ENCODE measurements at regions not wholly inside any gene's neighbourhood (a gene's known extent, or its start where the extent isn't known, plus 50 kb on each side); places are given as distances from the start of the nearest gene placed in this dataset.

DNA sequence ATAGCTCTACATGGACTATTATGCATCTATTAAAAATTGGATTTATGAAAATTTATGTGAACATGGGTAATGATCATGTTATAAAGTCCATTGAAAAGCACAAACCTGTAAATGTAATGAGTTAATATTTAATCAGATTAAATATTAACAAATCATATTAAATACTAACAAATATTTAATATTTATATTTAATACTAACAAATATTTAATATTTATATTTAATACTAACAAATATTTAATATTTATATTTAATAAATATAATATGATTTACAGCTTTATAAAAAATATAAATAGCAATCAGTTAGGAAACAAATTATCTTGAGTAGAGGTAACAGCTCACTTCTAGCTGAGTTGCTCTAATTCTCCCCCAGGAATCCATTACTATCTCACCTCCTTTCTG lies 758.0 kb upstream of the USP15 start:
- TF ChIP-seq, protein P1, sequence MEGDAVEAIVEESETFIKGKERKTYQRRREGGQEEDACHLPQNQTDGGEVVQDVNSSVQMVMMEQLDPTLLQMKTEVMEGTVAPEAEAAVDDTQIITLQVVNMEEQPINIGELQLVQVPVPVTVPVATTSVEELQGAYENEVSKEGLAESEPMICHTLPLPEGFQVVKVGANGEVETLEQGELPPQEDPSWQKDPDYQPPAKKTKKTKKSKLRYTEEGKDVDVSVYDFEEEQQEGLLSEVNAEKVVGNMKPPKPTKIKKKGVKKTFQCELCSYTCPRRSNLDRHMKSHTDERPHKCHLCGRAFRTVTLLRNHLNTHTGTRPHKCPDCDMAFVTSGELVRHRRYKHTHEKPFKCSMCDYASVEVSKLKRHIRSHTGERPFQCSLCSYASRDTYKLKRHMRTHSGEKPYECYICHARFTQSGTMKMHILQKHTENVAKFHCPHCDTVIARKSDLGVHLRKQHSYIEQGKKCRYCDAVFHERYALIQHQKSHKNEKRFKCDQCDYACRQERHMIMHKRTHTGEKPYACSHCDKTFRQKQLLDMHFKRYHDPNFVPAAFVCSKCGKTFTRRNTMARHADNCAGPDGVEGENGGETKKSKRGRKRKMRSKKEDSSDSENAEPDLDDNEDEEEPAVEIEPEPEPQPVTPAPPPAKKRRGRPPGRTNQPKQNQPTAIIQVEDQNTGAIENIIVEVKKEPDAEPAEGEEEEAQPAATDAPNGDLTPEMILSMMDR (IDR thresholded peaks at IDR 0.05; ENCODE audit: low read depth, low read length), result no peak

DNA sequence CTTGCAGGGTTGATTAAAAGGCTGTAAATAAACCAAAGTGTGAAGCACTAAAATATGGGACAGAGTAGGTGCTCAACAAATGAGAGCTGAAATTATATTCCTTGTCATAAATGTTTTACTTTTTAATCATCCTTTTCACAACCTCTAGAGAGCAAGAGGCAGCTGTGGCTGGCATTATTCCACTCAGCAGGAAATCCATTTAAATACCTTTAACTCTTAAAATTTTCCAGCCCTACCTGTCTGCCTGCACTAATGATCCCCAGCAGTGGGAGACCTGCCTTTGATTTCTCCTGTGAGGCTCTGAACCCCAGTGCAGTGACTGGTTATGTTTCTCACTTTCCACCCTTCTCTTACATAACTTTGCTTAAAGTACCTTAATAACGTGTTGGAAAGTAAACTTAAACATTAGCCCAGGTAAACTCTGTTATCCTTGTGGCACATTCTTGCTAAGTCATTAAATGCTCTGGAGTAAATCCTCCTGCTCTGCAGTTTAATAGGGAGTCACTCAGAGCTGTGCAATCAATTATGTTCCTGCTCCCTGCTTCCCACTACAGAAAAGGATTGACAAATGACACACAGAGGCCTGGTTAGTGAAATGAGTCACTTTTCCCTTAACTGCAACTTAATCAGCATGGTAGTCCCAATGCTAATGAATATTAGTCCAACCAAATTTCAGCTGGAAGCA lies 755.7 kb upstream of the USP15 start:
- Histone ChIP-seq H3K4me3 (no peak overlapping the region), H3K9me3 (ENCODE audit: low read depth) (no peaks in the 10 kb centered on the region), H3K36me3 (no peaks in the 10 kb centered on the region), H3K27ac (no peak overlapping the region), H3K27me3 (no peaks in the 10 kb centered on the region), H3K4me1 (ENCODE audit: low read depth) (no peaks in the 10 kb centered on the region)
- DNase-seq (ENCODE audit: low read depth in 1 of 2, low spot score in 1 of 2), result no peak
- TF ChIP-seq, protein P1 (IDR thresholded peaks at IDR 0.05; ENCODE audit: low read depth, low read length), result no peak

More for the DNA sequence above, 758.0 kb upstream of the USP15 start:
- Histone ChIP-seq H3K4me3 (no peak overlapping the region), H3K36me3 (no peaks in the 10 kb centered on the region), H3K27ac (no peak overlapping the region), H3K9me3 (ENCODE audit: low read depth) (no peaks in the 10 kb centered on the region), H3K4me1 (ENCODE audit: low read depth) (no peaks in the 10 kb centered on the region), H3K27me3 (no peaks in the 10 kb centered on the region)
- no peak for DNase-seq (ENCODE audit: low read depth in 1 of 2, low spot score in 1 of 2)

DNA sequence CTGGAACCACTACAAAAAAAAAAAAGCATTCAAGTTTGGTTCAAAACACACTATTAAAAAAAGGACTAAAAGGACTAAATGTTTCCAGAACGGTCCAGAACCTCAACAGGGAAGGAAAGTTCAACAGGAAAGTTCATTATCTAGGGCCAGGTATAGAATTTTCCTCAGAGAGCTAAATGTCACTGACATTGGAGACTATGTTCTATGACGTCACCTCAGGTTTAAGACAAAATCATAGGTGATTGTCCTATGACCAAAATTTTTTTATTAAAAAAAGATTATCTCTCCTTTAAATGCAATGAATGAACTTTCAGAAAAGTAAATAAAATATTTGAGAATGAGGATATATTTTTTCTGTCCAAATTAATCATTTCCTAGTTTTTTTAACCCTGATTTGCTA lies 746.7 kb upstream of the USP15 start:
- DNase-seq (ENCODE audit: low read depth in 1 of 2, low spot score in 1 of 2), result no peak
- Histone ChIP-seq H3K4me3 (no peak overlapping the region), H3K36me3 (no peaks in the 10 kb centered on the region), H3K27ac (no peak overlapping the region), H3K9me3 (ENCODE audit: low read depth) (no peaks in the 10 kb centered on the region), H3K27me3 (no peaks in the 10 kb centered on the region), H3K4me1 (ENCODE audit: low read depth) (peaks cover 19% of the 10 kb centered on the region)
- TF ChIP-seq, protein P1 (IDR thresholded peaks at IDR 0.05; ENCODE audit: low read depth, low read length), result no peak

DNA sequence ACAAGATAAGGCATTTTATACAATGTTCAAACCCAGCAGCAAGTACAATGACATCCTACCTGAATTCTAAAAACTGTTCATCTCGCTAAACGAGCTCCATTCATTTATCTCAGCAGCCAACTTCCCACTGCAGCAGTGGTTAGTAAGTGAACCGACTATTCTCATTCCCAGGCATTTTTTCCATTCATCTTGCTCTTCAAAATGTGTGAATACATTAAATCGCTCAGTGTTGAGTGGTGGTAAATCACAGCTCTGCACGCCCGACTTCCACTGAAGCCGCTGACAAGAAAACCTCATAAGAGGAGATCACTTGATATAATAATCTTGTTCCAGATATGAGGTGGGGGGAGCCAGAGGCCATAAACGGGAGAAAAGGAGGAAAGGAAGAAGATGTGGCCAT lies 746.2 kb upstream of the USP15 start:
- Histone ChIP-seq H3K4me1 (ENCODE audit: low read depth) (peaks cover 19% of the 10 kb centered on the region), H3K36me3 (no peaks in the 10 kb centered on the region), H3K27ac (no peak overlapping the region), H3K27me3 (no peaks in the 10 kb centered on the region), H3K4me3 (no peak overlapping the region), H3K9me3 (ENCODE audit: low read depth) (no peaks in the 10 kb centered on the region)
- TF ChIP-seq, protein P1 (IDR thresholded peaks at IDR 0.05; ENCODE audit: low read depth, low read length), result no peak
- DNase-seq (ENCODE audit: low read depth in 1 of 2, low spot score in 1 of 2), result peak in 1 of 2 donors; percentile 3

DNA sequence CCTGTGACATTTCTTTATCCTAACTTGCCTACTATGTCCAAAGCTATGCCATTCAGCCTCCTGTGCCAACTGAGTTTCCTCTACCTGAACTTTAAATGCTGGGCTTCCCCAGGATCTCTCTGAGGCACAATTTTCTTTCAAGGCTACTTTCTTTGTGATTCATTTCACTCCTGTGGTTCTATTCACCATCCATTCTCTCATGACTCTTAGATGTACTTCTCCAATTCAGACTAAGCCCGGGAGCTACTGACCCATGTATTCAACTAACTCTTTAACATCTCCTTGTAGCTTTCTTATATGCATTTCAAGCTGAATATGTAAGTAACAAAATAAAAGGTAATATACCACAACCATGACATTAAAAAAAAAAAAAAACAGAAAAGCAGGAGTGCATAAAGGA lies 738.9 kb upstream of the USP15 start:
- Histone ChIP-seq H3K36me3 (no peaks in the 10 kb centered on the region), H3K4me1 (ENCODE audit: low read depth) (no peaks in the 10 kb centered on the region), H3K9me3 (ENCODE audit: low read depth) (no peaks in the 10 kb centered on the region), H3K4me3 (no peak overlapping the region), H3K27me3 (no peaks in the 10 kb centered on the region), H3K27ac (no peak overlapping the region)
- DNase-seq (ENCODE audit: low read depth in 1 of 2, low spot score in 1 of 2), result no peak
- TF ChIP-seq, protein P1 (IDR thresholded peaks at IDR 0.05; ENCODE audit: low read depth, low read length), result no peak
